Tibial artery (tissue), 4 donors: ENCODE measurements at regions not wholly inside any gene's neighbourhood (a gene's known extent, or its start where the extent isn't known, plus 50 kb on each side); places are given as distances from the start of the nearest gene placed in this dataset.
"Not testable (repeated sequence)": the region's sequence is repeated elsewhere in the genome, so short reads cannot be mapped to it uniquely, and the experiment has no call there.

Experiments used
- DNase-seq, 2 donors: peaks; one replicate each; pipeline ENCODE4 v3.0.0-alpha.2; 2019
- H3K27ac ChIP-seq, 2 donors: fragments of 200-600 bp; sonication (generic) in 1 of 2; 1 replicate in 1 of 2; 2 replicates in 1 of 2; pipeline ENCODE4 v1.5.1; 2018 to 2019; ENCODE audit warnings: mild to moderate bottlenecking in 1 of 2
- H3K27me3 ChIP-seq, 2 donors: fragments of 200-600 bp; sonication (generic) in 1 of 2; one replicate each; pipeline versions ENCODE4 v1.5.1 to v1.6.0; 2016 to 2019
- H3K36me3 ChIP-seq, 3 donors: fragments of 200-600 bp; sonication (generic) in 2 of 3; one replicate each; pipeline ENCODE4 v1.5.1; 2016 to 2019; ENCODE audit warnings: mild to moderate bottlenecking in 2 of 3
- H3K4me1 ChIP-seq, 4 donors: fragments of 200-600 bp; sonication (generic) in 2 of 4; 1 replicate in 3 of 4; 2 replicates in 1 of 4; pipeline ENCODE4 v1.5.1; 2016 to 2019
- H3K4me3 ChIP-seq, 2 donors: fragments of 200-600 bp; sonication (generic) in 1 of 2; 1 replicate in 1 of 2; 2 replicates in 1 of 2; pipeline ENCODE4 v1.5.1; 2018 to 2019; ENCODE audit warnings: mild to moderate bottlenecking in 2 of 2
- H3K9me3 ChIP-seq, 3 donors: fragments of 200-600 bp; sonication (generic) in 1 of 3; one replicate each; pipeline ENCODE4 v1.5.1; 2016 to 2019
- intact Hi-C: fragments of 100-400 bp; cut with DNase I; formaldehyde crosslinking; loops from one replicate; pipeline ENCODE4 v1.15.0; 2023; ENCODE audit warnings: low total_unique reads
- TF ChIP-seq, protein P1 (sequence below), 2 experiments: fragments of 200-600 bp in 1 of 2; fragments of 450-650 bp in 1 of 2; IDR thresholded peaks; one replicate each; pipeline ENCODE4 v1.5.1; 2017 to 2019; ENCODE audit warnings: antibody characterized with exemption in 2 of 2, mild to moderate bottlenecking in 1 of 2, moderate library complexity in 1 of 2

DNA sequence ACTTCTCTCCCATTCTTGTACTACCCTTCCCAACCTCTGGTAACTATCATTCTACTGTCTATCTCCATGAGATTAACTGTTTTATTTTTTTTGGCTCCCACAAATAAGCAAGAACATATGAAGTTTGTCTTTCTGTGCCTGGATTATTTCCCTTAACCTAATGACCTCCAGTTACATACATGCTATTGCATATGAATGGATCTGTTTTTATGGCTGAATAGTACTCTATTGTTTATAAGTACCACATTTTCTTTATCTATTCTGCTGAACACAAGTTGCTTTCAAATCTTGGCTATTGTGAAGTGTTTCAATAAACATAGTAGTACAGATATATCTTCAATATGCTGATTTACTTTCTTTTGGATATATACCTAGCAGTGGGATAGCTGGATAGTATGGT, 376.6 kb upstream of the KCND2 start:
- TF ChIP-seq, protein P1, sequence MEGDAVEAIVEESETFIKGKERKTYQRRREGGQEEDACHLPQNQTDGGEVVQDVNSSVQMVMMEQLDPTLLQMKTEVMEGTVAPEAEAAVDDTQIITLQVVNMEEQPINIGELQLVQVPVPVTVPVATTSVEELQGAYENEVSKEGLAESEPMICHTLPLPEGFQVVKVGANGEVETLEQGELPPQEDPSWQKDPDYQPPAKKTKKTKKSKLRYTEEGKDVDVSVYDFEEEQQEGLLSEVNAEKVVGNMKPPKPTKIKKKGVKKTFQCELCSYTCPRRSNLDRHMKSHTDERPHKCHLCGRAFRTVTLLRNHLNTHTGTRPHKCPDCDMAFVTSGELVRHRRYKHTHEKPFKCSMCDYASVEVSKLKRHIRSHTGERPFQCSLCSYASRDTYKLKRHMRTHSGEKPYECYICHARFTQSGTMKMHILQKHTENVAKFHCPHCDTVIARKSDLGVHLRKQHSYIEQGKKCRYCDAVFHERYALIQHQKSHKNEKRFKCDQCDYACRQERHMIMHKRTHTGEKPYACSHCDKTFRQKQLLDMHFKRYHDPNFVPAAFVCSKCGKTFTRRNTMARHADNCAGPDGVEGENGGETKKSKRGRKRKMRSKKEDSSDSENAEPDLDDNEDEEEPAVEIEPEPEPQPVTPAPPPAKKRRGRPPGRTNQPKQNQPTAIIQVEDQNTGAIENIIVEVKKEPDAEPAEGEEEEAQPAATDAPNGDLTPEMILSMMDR (IDR thresholded peaks at IDR 0.05): no peak
- H3K4me1 ChIP-seq: no peaks in the 10 kb centered on the region
- H3K9me3 ChIP-seq: no peaks in the 10 kb centered on the region
- DNase-seq: no peak
- intact Hi-C loops: no loop called here
- H3K36me3 ChIP-seq: no peaks in the 10 kb centered on the region
- H3K27ac ChIP-seq: no peak overlapping the region
- H3K4me3 ChIP-seq: no peak overlapping the region
- H3K27me3 ChIP-seq: no peaks in the 10 kb centered on the region

DNA sequence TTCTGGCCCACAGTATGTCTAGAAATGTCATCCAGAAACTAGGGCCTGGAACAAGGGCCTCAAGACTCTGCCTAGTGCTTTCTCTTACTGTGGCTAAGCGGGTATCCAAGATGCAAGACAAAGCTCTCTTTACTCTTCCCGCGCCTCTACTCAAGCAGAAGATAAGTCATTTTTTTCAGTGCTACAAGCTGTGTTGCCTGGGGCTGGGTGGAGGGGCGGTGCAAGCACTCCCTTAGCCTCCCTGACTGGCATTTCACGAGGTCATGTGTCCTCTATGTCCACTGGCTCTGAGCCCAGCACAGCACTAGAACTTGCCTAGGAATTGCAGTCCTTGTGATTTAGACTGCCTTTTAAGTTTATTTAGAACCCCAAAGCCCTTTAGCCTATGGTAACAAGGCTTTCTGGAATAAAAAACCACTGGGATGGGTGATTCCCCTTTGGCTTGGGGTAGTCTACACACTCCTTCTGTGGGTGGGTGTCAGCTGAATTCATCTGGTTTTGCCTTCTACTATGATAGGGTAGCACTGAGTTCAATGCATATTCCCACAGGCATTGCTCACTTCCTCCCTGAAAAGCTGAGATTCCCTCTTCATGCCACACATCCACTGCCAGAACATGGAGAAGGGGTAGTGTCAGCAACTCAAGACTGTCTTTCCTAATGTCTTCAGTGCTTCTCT, 371.8 kb upstream of the KCND2 start:
- Histone ChIP-seq H3K4me1 (no peaks in the 10 kb centered on the region), H3K36me3 (no peaks in the 10 kb centered on the region), H3K4me3 (no peak overlapping the region), H3K9me3 (no peaks in the 10 kb centered on the region), H3K27ac (no peak overlapping the region), H3K27me3 (no peaks in the 10 kb centered on the region)
- TF ChIP-seq, protein P1 (IDR thresholded peaks at IDR 0.05): no peak
- intact Hi-C loops: no loop called here
- no peak for DNase-seq

DNA sequence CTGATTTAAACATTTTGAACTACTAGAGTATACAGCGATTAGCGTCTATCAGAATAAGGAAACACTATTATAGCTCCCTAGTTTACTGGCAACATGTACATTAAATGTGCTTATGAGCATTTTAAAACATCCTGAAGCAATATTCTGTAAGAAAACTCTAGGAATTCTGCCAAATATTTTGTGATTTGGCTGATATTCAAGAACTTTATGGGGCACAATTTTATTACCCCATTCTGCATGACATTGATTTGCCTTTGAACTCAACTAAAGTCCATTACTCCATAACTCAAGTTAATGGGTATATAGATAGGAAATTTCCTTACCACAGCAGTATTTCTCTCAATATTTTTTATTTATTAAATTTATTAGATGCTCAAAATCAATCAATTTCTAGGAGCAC, 369.9 kb upstream of the KCND2 start:
- DNase-seq: no peak
- intact Hi-C loops: no loop called here

DNA sequence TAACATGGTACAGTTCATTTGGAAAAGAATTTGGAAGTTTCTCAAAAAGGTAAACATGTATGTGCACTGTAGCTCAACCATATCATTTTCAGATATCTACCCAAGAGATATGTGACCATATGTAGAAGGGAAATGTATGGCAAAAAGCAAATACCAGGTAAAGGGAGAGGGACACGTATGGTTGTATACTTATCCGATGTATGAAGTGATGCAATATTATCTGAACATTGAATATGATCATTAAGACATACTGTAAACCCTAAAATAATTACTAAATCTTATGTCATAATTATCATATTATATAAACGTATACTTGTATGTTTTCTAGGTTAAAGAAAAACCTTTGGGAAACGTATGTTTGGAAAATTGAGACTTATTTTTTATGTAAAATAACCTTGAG, 367.5 kb upstream of the KCND2 start:
- Histone ChIP-seq H3K27me3 (no peaks in the 10 kb centered on the region), H3K4me1 (no peaks in the 10 kb centered on the region), H3K36me3 (no peaks in the 10 kb centered on the region), H3K27ac (no peak overlapping the region), H3K9me3 (no peaks in the 10 kb centered on the region), H3K4me3 (no peak overlapping the region)
- intact Hi-C loops: loop anchor here (5.0 kb wide), 1 partner anchor 1998 kb away; no protein-coding TSS in a partner anchor
- TF ChIP-seq, protein P1 (IDR thresholded peaks at IDR 0.05): no peak
- DNase-seq: no peak

More for the DNA sequence above, 369.9 kb upstream of the KCND2 start:
- Histone ChIP-seq H3K4me1 (no peaks in the 10 kb centered on the region), H3K27ac (no peak overlapping the region), H3K36me3 (no peaks in the 10 kb centered on the region), H3K27me3 (no peaks in the 10 kb centered on the region), H3K9me3 (no peaks in the 10 kb centered on the region), H3K4me3 (no peak overlapping the region)
- TF ChIP-seq, protein P1 (IDR thresholded peaks at IDR 0.05): no peak

DNA sequence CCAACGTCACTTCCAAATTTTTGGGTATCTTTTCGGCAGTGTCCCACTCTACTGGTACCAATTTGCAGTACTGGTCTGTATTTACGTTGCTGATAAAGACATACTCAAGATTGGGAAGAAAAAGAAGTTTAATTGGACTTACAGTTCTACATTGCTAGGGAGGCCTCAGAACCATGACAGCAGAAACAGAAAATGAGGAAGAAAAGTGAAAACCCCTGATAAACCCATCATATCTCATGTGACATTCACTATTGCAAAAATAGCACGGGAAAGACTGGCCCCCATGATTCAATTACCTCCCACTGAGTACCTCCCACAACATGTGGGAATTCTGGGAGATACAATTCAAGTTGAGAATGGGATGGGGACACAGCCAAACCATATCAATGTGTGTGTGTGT, 364.0 kb upstream of the KCND2 start:
- Histone ChIP-seq H3K4me1 (no peaks in the 10 kb centered on the region), H3K36me3 (no peaks in the 10 kb centered on the region), H3K27ac (no peak overlapping the region), H3K27me3 (no peaks in the 10 kb centered on the region), H3K4me3 (no peak overlapping the region), H3K9me3 (no peaks in the 10 kb centered on the region)
- no peak for DNase-seq
- TF ChIP-seq, protein P1 (IDR thresholded peaks at IDR 0.05): no peak
- intact Hi-C loops: loop anchor here (5.0 kb wide), 1 partner anchor 2002 kb away; no protein-coding TSS in a partner anchor

DNA sequence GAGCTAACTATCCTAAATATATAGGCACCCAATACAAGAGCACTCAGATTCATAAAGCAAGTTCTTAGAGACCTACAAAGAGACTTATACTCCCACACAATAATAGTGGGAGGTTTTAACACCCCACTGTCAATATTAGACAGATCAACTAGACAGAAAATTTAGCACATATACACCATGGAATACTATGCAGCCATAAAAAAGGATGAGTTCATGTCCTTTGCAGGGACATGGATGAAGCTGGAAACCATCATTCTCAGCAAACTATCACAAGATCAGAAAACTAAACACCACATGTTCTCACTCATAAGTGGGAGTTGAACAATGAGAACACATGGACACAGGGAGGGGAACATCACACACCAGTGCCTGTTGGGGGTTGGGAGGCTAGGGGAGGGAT, 358.9 kb upstream of the KCND2 start:
- H3K4me3 ChIP-seq, H3K9me3 ChIP-seq, H3K27me3 ChIP-seq, intact Hi-C loops, H3K36me3 ChIP-seq, DNase-seq, H3K27ac ChIP-seq, H3K4me1 ChIP-seq: not testable (repeated sequence)
